Stomach smooth muscle (tissue), 2 donors: ENCODE measurements at regions not wholly inside any gene's neighbourhood (a gene's known extent, or its start where the extent isn't known, plus 50 kb on each side); places are given as distances from the start of the nearest gene placed in this dataset.

ENCODE experiments used
- H3K27ac ChIP-seq: one replicate; pipeline ENCODE4 v1.7.0; 2013; ENCODE audit warnings: mild to moderate bottlenecking, low read length, inconsistent platforms
- H3K27me3 ChIP-seq, 2 donors: one replicate each; pipeline ENCODE4 v1.7.0; 2013; ENCODE audit warnings: low read length in 2 of 2; ENCODE audit not compliant: insufficient read depth in 2 of 2, control insufficient read depth in 1 of 2
- H3K36me3 ChIP-seq, 2 donors: one replicate each; pipeline ENCODE4 v1.7.0; 2013; ENCODE audit warnings: low read length in 2 of 2; ENCODE audit not compliant: control insufficient read depth in 2 of 2, insufficient read depth in 2 of 2
- H3K4me1 ChIP-seq: one replicate; pipeline ENCODE4 v1.7.0; 2013; ENCODE audit warnings: low read length; ENCODE audit not compliant: control insufficient read depth, insufficient read depth
- H3K4me3 ChIP-seq, 2 donors: one replicate each; pipeline ENCODE4 v1.7.0; 2013; ENCODE audit warnings: low read length in 2 of 2
- H3K9ac ChIP-seq, 2 donors: one replicate each; pipeline ENCODE4 v1.7.0; 2013; ENCODE audit warnings: low read length in 2 of 2, mild to moderate bottlenecking in 1 of 2
- H3K9me3 ChIP-seq, 2 donors: one replicate each; pipeline ENCODE4 v1.7.0; 2013; ENCODE audit warnings: low read length in 2 of 2; ENCODE audit not compliant: control insufficient read depth in 2 of 2
- donor health status: healthy.
- donor health status: Pancreatic carcinoma.

GRCh38 chr2:128501006-128501690 is 182.5 kb upstream of the HS6ST1 start:
- Histone ChIP-seq H3K27me3 (no peaks in the 10 kb centered on the region), H3K4me1 (no peaks in the 10 kb centered on the region), H3K9ac (no peak overlapping the region), H3K27ac (no peak overlapping the region), H3K4me3 (no peak overlapping the region), H3K36me3 (no peaks in the 10 kb centered on the region), H3K9me3 (no peaks in the 10 kb centered on the region)

- no peak overlapping the region for H3K4me3 ChIP-seq
- H3K27ac ChIP-seq, result no peak overlapping the region
- no peaks in the 10 kb centered on the region for H3K9me3 ChIP-seq
- no peaks in the 10 kb centered on the region for H3K4me1 ChIP-seq
- no peak overlapping the region for H3K9ac ChIP-seq
- no peaks in the 10 kb centered on the region for H3K27me3 ChIP-seq
- no peaks in the 10 kb centered on the region for H3K36me3 ChIP-seq
Observed at GRCh38 chr2:128501700-128502099, 183.0 kb upstream of the HS6ST1 start.

- H3K36me3 ChIP-seq, result no peaks in the 10 kb centered on the region
- no peak overlapping the region for H3K4me3 ChIP-seq
- no peaks in the 10 kb centered on the region for H3K4me1 ChIP-seq
- H3K27me3 ChIP-seq, result no peaks in the 10 kb centered on the region
- no peaks in the 10 kb centered on the region for H3K9me3 ChIP-seq
- no peak overlapping the region for H3K27ac ChIP-seq
- no peak overlapping the region for H3K9ac ChIP-seq
Observed at GRCh38 chr2:128502200-128502599, 183.5 kb upstream of the HS6ST1 start.

GRCh38 chr2:128502638-128503246 is 184.1 kb upstream of the HS6ST1 start:
- no peak overlapping the region for H3K27ac ChIP-seq
- no peaks in the 10 kb centered on the region for H3K4me1 ChIP-seq
- no peak overlapping the region for H3K9ac ChIP-seq
- no peaks in the 10 kb centered on the region for H3K27me3 ChIP-seq
- no peaks in the 10 kb centered on the region for H3K36me3 ChIP-seq
- H3K4me3 ChIP-seq, result no peak overlapping the region
- no peaks in the 10 kb centered on the region for H3K9me3 ChIP-seq

GRCh38 chr2:128503399-128504245 is 185.0 kb upstream of the HS6ST1 start:
- H3K36me3 ChIP-seq, result no peaks in the 10 kb centered on the region

GRCh38 chr2:128504246-128505149 is 185.8 kb upstream of the HS6ST1 start:
- H3K27ac ChIP-seq, result no peak overlapping the region
- no peaks in the 10 kb centered on the region for H3K4me1 ChIP-seq

More at GRCh38 chr2:128503399-128504245, 185.0 kb upstream of the HS6ST1 start:
- no peak overlapping the region for H3K9ac ChIP-seq
- H3K27ac ChIP-seq, result no peak overlapping the region
- no peaks in the 10 kb centered on the region for H3K27me3 ChIP-seq
- H3K4me3 ChIP-seq, result no peak overlapping the region
- no peaks in the 10 kb centered on the region for H3K9me3 ChIP-seq
- no peaks in the 10 kb centered on the region for H3K4me1 ChIP-seq

GRCh38 chr2:128505150-128505490 is 186.5 kb upstream of the HS6ST1 start:
- H3K27ac ChIP-seq, result no peak overlapping the region
- no peak overlapping the region for H3K9ac ChIP-seq
- no peaks in the 10 kb centered on the region for H3K4me1 ChIP-seq
- no peak overlapping the region for H3K4me3 ChIP-seq
- no peaks in the 10 kb centered on the region for H3K27me3 ChIP-seq
- H3K36me3 ChIP-seq, result no peaks in the 10 kb centered on the region
- no peaks in the 10 kb centered on the region for H3K9me3 ChIP-seq

More at GRCh38 chr2:128504246-128505149, 185.8 kb upstream of the HS6ST1 start:
- Histone ChIP-seq H3K9me3 (no peaks in the 10 kb centered on the region), H3K36me3 (no peaks in the 10 kb centered on the region), H3K9ac (no peak overlapping the region), H3K4me3 (no peak overlapping the region), H3K27me3 (no peaks in the 10 kb centered on the region)

GRCh38 chr2:128505575-128506526 is 187.2 kb upstream of the HS6ST1 start:
- Histone ChIP-seq H3K27ac (no peak overlapping the region), H3K36me3 (no peaks in the 10 kb centered on the region), H3K9ac (no peak overlapping the region), H3K27me3 (no peaks in the 10 kb centered on the region), H3K4me3 (no peak overlapping the region), H3K9me3 (no peaks in the 10 kb centered on the region), H3K4me1 (peaks cover 1% of the 10 kb centered on the region)

- Histone ChIP-seq H3K27me3 (no peaks in the 10 kb centered on the region), H3K9ac (no peak overlapping the region), H3K4me3 (no peak overlapping the region), H3K9me3 (no peaks in the 10 kb centered on the region), H3K36me3 (no peaks in the 10 kb centered on the region), H3K27ac (no peak overlapping the region), H3K4me1 (peaks cover 4% of the 10 kb centered on the region)
Observed at GRCh38 chr2:128506534-128506933, 187.9 kb upstream of the HS6ST1 start.
